Renal cortical epithelial cell (primary cell): ENCODE measurements at regions not wholly inside any gene's neighbourhood (a gene's known extent, or its start where the extent isn't known, plus 50 kb on each side); places are given as distances from the start of the nearest gene placed in this dataset.
"Not testable (repeated sequence)": the region's sequence is repeated elsewhere in the genome, so short reads cannot be mapped to it uniquely, and the experiment has no call there.

Source experiments
- DNase-seq: peaks from one replicate; pipeline ENCODE4 v3.0.0-alpha.2; 2011; ENCODE audit warnings: low read depth

DNA sequence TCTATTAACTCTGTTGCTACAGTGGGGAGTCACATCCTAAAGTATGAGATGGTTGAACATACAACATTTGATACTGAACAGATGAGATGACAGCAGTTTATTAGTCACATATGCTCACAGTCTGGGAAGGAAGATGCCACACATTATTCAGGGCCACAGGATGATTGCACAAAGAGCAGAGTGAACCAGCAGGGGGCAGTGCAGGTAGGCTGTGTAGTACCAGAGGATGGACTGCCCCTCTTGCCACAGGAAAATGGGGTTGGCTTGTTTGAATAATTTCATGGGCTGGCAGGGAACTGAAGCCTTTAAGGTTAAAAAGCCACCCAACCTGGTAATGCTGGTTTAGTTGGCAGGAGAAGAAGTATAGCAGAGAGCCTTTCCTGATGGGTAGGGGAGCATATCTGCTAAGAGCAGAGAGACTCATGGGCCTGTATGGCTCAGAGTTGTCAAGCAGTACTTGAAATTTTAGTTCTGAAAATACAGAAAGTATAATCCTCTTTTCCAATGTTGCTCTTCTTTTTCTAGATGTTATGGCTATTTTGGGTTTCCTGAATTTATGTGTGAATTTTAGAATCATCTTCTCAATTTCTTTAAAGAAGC is 180.4 kb upstream of the B3GAT1 start:
- no peak for DNase-seq

DNA sequence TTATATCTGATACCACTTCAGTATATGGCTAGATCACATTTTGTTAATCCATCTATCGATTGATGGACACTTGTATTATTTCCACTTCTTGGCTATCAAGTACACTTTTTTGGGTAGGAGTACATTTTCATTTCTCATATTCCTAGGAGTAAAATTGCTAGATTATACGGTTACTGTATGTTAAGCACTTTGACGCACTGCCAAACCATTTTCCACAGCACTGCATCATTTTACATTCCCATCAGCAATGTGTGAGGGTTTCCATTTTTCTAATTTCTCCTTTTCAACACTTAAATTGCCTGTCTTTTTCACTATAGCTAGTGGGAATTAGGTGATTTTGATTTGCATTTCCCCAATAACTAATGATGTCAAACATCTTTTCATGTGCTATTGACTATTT is 179.3 kb upstream of the B3GAT1 start:
- DNase-seq, result no peak

DNA sequence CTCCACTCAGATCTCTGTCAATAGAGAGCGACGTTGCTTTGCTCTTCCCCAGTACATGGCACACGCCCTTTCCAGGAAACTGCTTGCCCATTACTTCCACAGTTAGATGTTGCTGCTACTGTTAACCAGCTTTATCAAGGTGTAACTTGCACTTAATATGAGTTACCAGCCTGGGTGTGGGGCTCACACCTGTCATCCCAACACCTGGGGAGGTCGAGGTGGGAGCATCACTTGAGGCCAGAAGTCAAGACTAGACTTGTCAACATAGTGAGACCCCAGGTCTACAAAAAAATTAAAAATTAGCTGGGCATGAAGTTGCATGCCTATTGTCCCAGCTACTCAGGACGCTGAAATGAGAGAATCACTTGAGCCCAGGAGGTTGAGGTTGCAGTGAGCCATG is 177.1 kb upstream of the B3GAT1 start:
- no peak for DNase-seq

- DNase-seq, result not testable (repeated sequence)
Observed at GRCh38 chr11:134588460-134589110, 176.5 kb upstream of the B3GAT1 start.

DNA sequence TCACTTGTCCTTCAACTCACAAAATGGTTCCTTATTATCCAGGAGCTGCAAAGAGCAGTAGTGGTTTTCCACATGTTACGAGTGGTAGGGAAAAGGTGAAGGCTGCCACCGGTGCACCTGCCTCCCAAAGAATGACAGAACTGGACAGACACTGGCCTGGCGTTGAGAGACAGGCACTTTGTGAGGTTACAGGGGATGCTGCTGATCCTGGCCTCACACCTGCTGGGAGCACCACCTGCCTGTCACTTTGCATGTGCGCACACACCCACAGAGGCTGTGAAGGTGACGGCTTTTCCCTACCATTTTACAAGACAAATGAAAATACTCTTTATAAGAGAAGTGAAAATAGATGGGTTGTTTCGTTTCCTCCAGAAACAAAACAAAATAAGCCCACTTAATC is 175.3 kb upstream of the B3GAT1 start:
- no peak for DNase-seq

DNA sequence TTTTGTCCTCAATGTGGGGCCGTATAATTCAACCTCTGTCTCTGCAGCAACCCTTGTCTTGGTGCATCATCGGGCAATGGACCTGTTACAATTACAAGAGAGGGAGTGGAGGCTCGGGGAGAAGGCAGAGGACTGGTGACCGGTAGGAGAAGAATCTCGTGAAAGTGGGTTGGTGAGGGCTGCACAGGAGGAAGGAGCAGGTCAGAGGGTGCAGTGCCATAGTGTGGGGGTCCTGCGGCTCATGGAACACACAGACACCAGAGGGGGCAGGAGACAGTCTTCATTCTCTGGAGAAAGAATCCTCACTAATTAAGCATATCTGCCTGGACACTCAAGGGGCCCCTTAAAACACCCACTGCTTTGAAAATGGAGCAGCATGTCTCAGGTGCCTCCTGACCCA is 174.7 kb upstream of the B3GAT1 start:
- DNase-seq, result no peak

DNA sequence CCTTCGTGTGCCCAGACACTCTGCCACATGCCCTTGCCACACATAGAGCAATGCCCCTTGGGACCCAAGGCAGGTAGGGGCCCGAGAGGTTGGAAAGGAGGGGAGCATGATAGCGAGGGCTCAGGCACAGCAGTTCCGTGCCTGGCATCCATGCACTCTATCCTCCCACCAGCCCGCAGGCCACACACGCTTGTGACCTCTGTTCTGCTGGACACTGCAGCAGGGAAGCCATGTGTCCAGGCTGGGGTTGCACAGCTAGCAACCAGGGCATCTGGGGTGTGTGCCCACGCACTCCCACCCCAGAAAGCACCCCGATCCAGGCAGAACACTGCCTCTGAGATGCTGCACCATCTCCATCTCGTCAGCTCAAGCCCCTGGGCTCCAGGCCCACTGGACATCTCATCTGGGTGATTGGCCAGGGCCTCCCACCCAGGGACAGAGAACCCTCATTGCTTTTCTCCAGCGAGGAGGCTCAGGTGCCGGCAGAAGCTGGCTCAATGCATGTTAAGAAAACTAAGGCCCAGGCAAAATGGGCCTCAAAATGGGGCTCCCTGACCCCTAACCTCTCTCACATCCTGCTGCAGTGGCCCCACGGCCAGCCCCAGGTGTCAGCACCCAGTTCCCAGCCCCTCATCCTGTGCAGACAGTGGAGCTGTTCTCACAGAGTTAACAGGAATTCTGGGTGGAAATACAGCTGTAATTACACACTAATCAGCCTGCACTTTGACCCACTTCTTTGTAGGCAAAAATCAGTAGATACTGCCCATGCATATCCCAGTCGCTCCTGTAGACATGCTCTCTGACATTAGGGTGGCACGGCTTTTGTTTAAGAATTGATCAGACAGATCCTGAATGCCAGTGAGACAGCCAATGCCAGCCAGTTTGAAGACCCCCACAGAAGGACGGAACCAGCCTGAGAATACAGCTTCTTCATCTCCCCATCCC is 173.9 kb upstream of the B3GAT1 start:
- DNase-seq, result no peak

GRCh38 chr11:134584706-134585445 is 172.8 kb upstream of the B3GAT1 start:
- DNase-seq, result no peak

DNA sequence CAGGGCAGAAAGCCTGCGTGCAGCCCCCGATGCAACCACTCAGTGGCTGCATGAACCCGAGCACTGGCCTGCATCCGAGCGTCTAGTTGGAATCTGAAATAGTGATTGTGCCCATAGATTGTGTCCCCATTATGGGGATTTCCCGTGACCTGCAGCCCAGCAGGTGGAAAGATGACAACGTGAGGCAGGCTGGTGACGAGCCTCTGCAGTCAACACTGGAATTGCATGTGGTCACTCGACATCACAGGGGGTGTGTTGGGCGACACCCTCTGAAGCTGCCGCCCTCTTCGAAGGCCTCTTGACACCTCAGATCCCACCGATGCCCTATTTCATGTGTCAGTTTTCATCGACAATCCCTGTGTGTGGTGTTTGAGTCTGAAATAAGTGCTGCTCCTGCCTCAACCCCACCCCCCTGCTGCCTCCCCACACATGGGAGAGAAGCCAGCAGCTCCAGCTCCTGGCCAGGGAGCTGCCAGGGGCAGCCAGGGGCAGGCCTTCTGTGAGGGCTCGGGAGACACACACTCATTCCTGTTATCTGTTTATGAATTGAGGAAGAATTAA is 172.0 kb upstream of the B3GAT1 start:
- no peak for DNase-seq

GRCh38 chr11:134583397-134583990 is 171.5 kb upstream of the B3GAT1 start:
- no peak for DNase-seq

DNA sequence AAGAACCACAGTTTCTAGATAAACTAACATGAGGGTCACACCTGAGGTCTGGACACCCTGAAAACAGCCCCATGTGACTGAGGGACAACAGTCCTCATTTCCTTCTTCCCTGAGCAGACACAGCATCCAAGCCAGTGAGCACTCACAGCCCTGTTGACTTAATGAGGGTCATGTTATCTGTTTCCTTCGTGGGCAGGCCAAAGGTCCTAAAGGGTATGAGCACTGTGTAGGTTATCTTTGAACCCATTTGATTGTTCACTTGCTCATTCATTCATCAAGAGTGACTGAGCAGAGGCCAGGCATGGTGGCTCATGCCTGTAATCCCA is 170.7 kb upstream of the B3GAT1 start:
- DNase-seq, result no peak

- DNase-seq, result no peak
Observed at GRCh38 chr11:134581966-134582769, 170.1 kb upstream of the B3GAT1 start.

DNA sequence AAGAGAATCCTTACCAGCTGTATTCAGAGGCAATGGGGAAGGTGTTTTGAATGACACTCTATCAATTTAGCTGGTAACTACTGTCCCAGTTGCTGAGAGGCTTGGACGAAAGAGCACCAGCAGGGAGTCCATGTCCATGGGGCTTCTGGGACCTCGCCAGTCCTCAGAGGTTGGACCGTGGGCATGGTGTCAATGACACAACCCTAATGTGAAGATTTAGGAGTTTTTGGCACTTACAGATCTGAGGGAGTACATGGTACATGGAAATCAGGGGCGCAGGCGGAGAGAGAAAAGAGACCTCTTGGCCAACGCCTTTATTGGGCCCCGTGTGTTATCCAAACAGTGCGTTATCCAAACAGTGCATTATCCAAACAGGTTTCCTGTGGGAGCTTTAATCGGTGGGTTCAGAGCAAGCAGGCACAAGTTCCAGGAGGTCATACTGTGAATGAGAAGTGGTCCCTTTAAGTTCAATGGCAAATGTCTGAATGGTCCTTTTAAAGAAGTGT is 169.1 kb upstream of the B3GAT1 start:
- no peak for DNase-seq

DNA sequence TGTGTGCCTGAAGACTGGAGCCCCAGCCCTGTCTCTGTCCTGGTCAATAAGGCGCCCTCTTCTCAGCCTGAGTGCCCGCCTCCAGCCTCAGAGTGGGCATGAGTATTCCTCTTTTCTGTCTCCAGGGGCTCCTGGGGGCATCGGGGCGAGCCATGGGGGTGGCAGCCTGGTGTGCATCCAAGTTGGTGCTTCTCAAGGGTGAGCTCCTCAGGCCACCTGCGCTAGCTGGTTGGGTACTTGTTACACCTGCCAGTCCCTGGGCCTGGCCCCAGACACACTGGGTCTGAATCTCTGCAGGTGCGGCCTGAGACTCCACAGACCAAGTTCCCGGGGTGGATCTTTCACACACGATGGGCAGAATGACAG is 168.6 kb upstream of the B3GAT1 start:
- DNase-seq, result no peak

GRCh38 chr11:134579724-134580609 is 167.9 kb upstream of the B3GAT1 start:
- no peak for DNase-seq

- DNase-seq, result no peak
Observed at GRCh38 chr11:134578807-134579723, 167.0 kb upstream of the B3GAT1 start.

- DNase-seq, result no peak
Observed at GRCh38 chr11:134577751-134578395, 165.8 kb upstream of the B3GAT1 start.

GRCh38 chr11:134576721-134577171 is 164.7 kb upstream of the B3GAT1 start:
- DNase-seq, result no peak
